ENCODE measurements at regions not wholly inside any gene's neighbourhood (a gene's known extent, or its start where the extent isn't known, plus 50 kb on each side); places are given as distances from the start of the nearest gene placed in this dataset.

GRCh38 chr7:67636348-67637022 is 639.9 kb downstream of the TYW1 start:
- no peak for TF ChIP-seq CTCF (IDR thresholded peaks at IDR 0.05)
- no peak for TF ChIP-seq POLR2A (IDR thresholded peaks at IDR 0.05)
